Omental fat pad (tissue), 3 donors: ENCODE measurements at regions not wholly inside any gene's neighbourhood (a gene's known extent, or its start where the extent isn't known, plus 50 kb on each side); places are given as distances from the start of the nearest gene placed in this dataset.

Experiments used
- ATAC-seq: fragments of 150-250 bp; one replicate; pipeline ENCODE4 v1.9.1; 2016; ENCODE audit warnings: mild to moderate bottlenecking, moderate library complexity; ENCODE audit not compliant: low FRiP score
- DNase-seq: peaks from one replicate; pipeline ENCODE4 v3.0.0-alpha.2; 2019; ENCODE audit warnings: low spot score
- TF ChIP-seq, protein P1 (sequence below), 3 donors: fragments of 450-650 bp; IDR thresholded peaks; one replicate each; pipeline ENCODE4 v1.5.1; 2016 to 2017; ENCODE audit warnings: antibody characterized with exemption in 3 of 3, mild to moderate bottlenecking in 3 of 3, moderate library complexity in 2 of 3

- peak; percentile 73 for ATAC-seq
- TF ChIP-seq, protein P1, sequence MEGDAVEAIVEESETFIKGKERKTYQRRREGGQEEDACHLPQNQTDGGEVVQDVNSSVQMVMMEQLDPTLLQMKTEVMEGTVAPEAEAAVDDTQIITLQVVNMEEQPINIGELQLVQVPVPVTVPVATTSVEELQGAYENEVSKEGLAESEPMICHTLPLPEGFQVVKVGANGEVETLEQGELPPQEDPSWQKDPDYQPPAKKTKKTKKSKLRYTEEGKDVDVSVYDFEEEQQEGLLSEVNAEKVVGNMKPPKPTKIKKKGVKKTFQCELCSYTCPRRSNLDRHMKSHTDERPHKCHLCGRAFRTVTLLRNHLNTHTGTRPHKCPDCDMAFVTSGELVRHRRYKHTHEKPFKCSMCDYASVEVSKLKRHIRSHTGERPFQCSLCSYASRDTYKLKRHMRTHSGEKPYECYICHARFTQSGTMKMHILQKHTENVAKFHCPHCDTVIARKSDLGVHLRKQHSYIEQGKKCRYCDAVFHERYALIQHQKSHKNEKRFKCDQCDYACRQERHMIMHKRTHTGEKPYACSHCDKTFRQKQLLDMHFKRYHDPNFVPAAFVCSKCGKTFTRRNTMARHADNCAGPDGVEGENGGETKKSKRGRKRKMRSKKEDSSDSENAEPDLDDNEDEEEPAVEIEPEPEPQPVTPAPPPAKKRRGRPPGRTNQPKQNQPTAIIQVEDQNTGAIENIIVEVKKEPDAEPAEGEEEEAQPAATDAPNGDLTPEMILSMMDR (IDR thresholded peaks at IDR 0.05): no peak
- DNase-seq: no peak
Measured at GRCh38 chr4:26806331-26806730, 54.3 kb upstream of the STIM2 start.

- TF ChIP-seq, protein P1 (IDR thresholded peaks at IDR 0.05): no peak
Measured at GRCh38 chr4:26807330-26807729, 53.3 kb upstream of the STIM2 start.

GRCh38 chr4:26809811-26810210 lies 50.8 kb upstream of the STIM2 start:
- DNase-seq (no peak), ATAC-seq (no peak)
- TF ChIP-seq, protein P1 (IDR thresholded peaks at IDR 0.05): no peak

More at GRCh38 chr4:26807330-26807729, 53.3 kb upstream of the STIM2 start:
- ATAC-seq: no peak
- DNase-seq: no peak
